Liver (tissue), 3 donors: ENCODE measurements at regions not wholly inside any gene's neighbourhood (a gene's known extent, or its start where the extent isn't known, plus 50 kb on each side); places are given as distances from the start of the nearest gene placed in this dataset.

Experiments
- CTCF ChIP-seq: fragments of 150-350 bp; IDR thresholded peaks from 2 replicates; pipeline ENCODE4 v1.5.1; 2017; ENCODE audit warnings: improper control_type of control experiment, low read depth, low read length; ENCODE audit not compliant: missing input control
- FOXA1 ChIP-seq: IDR thresholded peaks from 2 replicates; pipeline ENCODE4 v1.6.1; 2016; ENCODE audit warnings: antibody characterized with exemption
- JUND ChIP-seq, 2 donors: IDR thresholded peaks; 2 replicates each; pipeline ENCODE4 v1.6.1; 2016; ENCODE audit warnings: antibody characterized with exemption in 2 of 2
- MAX ChIP-seq: IDR thresholded peaks from 2 replicates; pipeline ENCODE4 v1.6.1; 2016; ENCODE audit warnings: antibody characterized with exemption
- RAD21 ChIP-seq, 2 donors: IDR thresholded peaks; 2 replicates each; pipeline ENCODE4 v1.6.1; 2016; ENCODE audit warnings: antibody characterized with exemption in 2 of 2, mild to moderate bottlenecking in 2 of 2
- REST ChIP-seq: IDR thresholded peaks from 2 replicates; pipeline ENCODE4 v1.6.1; 2016; ENCODE audit warnings: antibody characterized with exemption, mild to moderate bottlenecking
- RXRA ChIP-seq, 2 donors: IDR thresholded peaks; 2 replicates each; pipeline ENCODE4 v1.6.1; 2017 to 2018; ENCODE audit warnings: antibody characterized with exemption in 2 of 2, mild to moderate bottlenecking in 1 of 2
- YY1 ChIP-seq: IDR thresholded peaks from 2 replicates; pipeline ENCODE4 v1.6.1; 2016; ENCODE audit warnings: antibody characterized with exemption, mild to moderate bottlenecking
- ZBTB33 ChIP-seq: IDR thresholded peaks from 2 replicates; pipeline ENCODE4 v1.6.1; 2016; ENCODE audit warnings: antibody characterized with exemption
- donor health status: healthy.
- donor health status: healthy.

- TF ChIP-seq RXRA (IDR thresholded peaks at IDR 0.05) (no peak), RAD21 (IDR thresholded peaks at IDR 0.05) (no peak), CTCF (no peak), FOXA1 (no peak), JUND (IDR thresholded peaks at IDR 0.05) (no peak), ZBTB33 (no peak), MAX (no peak), YY1 (no peak), REST (no peak)
Observed at GRCh38 chr14:53533384-53533970, 380.4 kb upstream of the DDHD1 start.
